Neutrophil (primary cell): ENCODE measurements at regions not wholly inside any gene's neighbourhood (a gene's known extent, or its start where the extent isn't known, plus 50 kb on each side); places are given as distances from the start of the nearest gene placed in this dataset.

Experiments
- H3K27ac ChIP-seq: fragments of 200-600 bp; sonication (generic); 2 replicates; pipeline ENCODE4 v1.5.1; 2016; ENCODE audit warnings: mild to moderate bottlenecking, moderate library complexity
- H3K27me3 ChIP-seq: fragments of 200-600 bp; sonication (generic); 2 replicates; pipeline ENCODE4 v1.6.0; 2016; ENCODE audit warnings: mild to moderate bottlenecking
- H3K36me3 ChIP-seq: fragments of 200-600 bp; sonication (generic); 2 replicates; pipeline ENCODE4 v1.5.1; 2017
- H3K4me1 ChIP-seq, 2 experiments: fragments of 200-600 bp in 1 of 2; sonication (generic) in 1 of 2; 1 replicate in 1 of 2; 2 replicates in 1 of 2; pipeline versions ENCODE4 v1.5.1 to v1.6.1; 2013 to 2016; ENCODE audit warnings: low read depth in 1 of 2, low read length in 1 of 2, mild to moderate bottlenecking in 1 of 2, moderate library complexity in 1 of 2; ENCODE audit not compliant: control insufficient read depth in 1 of 2, insufficient read depth in 1 of 2
- H3K4me3 ChIP-seq, 2 experiments: fragments of 200-600 bp in 1 of 2; sonication (generic) in 1 of 2; 1 replicate in 1 of 2; 2 replicates in 1 of 2; pipeline ENCODE4 v1.5.1; 2013 to 2016; ENCODE audit warnings: low read depth in 1 of 2, low read length in 1 of 2, mild to moderate bottlenecking in 1 of 2, moderate library complexity in 1 of 2
- H3K9me3 ChIP-seq: fragments of 200-600 bp; sonication (generic); 2 replicates; pipeline ENCODE4 v1.5.1; 2016
- TF ChIP-seq, protein P1 (sequence below): fragments of 200-600 bp; sonication (generic); IDR thresholded peaks from 2 replicates; pipeline ENCODE4 v1.5.1; 2016; ENCODE audit warnings: antibody characterized with exemption

DNA sequence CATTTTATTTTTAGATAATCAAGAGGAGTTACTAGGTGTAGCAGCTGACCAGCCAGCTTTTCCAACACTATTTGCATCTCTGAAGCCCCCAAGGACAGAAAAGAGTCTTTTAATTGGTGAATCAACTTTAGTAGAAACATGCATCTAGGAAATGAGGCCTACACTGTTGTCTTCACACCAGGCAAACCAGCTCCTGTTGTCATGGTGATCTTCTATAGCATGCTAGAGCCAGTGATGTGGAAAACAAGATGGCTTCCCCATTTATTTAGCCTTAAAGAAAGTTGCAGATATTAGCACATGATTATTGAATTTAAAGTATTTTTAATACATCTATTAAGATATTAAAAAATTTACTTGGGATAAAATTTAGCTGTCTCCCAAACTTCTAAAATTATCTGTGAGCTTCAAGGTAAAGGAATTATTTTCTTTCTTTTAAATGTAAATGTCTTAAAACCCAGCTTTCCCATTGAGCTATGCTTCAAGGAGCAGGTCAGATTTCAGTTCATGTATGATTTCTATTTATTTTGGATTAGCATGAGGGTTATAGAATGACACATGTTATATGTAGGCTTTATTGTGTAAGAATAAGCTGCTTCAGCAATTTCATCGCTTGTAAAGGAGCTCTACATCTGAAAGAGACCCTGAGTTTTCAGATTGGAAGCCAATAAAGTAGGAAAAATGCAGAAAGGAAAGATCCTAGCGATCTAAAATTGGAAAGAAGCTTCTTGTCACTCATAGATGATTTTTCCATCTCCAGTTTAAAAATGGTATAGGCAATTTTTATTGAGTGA lies 564.9 kb upstream of the CITED2 start:
- no peaks in the 10 kb centered on the region for H3K27me3 ChIP-seq
- H3K36me3 ChIP-seq: no peaks in the 10 kb centered on the region
- TF ChIP-seq, protein P1, sequence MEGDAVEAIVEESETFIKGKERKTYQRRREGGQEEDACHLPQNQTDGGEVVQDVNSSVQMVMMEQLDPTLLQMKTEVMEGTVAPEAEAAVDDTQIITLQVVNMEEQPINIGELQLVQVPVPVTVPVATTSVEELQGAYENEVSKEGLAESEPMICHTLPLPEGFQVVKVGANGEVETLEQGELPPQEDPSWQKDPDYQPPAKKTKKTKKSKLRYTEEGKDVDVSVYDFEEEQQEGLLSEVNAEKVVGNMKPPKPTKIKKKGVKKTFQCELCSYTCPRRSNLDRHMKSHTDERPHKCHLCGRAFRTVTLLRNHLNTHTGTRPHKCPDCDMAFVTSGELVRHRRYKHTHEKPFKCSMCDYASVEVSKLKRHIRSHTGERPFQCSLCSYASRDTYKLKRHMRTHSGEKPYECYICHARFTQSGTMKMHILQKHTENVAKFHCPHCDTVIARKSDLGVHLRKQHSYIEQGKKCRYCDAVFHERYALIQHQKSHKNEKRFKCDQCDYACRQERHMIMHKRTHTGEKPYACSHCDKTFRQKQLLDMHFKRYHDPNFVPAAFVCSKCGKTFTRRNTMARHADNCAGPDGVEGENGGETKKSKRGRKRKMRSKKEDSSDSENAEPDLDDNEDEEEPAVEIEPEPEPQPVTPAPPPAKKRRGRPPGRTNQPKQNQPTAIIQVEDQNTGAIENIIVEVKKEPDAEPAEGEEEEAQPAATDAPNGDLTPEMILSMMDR: no peak
- H3K27ac ChIP-seq: no peak overlapping the region
- H3K4me3 ChIP-seq: no peak overlapping the region
- H3K4me1 ChIP-seq: peaks cover 5 to 16% of the 10 kb centered on the region in 2 experiments
- H3K9me3 ChIP-seq: no peaks in the 10 kb centered on the region

DNA sequence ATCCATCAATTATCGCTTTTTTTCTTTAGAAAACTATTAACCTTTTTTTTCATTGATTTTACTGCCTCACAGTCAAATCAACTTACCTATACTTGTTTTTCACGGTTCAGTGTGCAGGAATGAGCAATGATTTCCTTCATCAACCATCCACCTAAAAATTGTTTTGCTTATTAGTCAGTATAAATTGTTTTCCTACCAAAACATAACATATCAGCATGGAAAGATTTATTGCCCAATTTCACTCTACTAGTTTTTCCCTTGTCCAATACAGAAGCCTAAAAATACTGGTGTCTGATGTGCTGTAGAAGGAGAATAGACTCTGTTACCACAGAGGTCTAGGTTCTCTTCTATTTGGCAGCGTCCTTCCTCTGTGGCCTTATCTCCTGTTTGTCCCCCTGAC lies 558.2 kb upstream of the CITED2 start:
- Histone ChIP-seq H3K36me3 (no peaks in the 10 kb centered on the region), H3K27ac (no peak overlapping the region), H3K4me1 (no peaks in the 10 kb centered on the region), H3K27me3 (no peaks in the 10 kb centered on the region), H3K4me3 (no peak overlapping the region), H3K9me3 (no peaks in the 10 kb centered on the region)
- TF ChIP-seq, protein P1: no peak

DNA sequence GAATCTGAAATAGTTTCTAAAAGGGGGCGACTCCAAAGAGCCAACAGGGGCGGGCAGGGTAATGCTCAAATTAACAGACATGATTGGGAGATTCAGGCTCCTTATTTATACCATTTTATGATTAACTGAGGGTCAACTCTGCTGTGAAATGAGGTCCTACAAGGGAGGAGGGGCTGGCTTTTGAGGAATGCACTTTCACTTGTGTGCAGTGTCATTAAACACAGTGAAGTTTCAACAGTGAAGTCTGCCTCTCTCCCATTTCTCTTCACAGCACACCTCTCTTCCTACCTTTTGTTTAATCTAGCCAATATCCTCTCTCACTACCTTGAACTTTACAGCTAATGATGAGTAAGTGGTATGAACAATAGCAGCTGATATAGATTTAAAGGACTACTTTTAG lies 557.3 kb upstream of the CITED2 start:
- Histone ChIP-seq H3K9me3 (no peaks in the 10 kb centered on the region), H3K27me3 (no peaks in the 10 kb centered on the region), H3K27ac (no peak overlapping the region), H3K4me3 (no peak overlapping the region), H3K4me1 (no peaks in the 10 kb centered on the region), H3K36me3 (no peaks in the 10 kb centered on the region)
- TF ChIP-seq, protein P1: no peak

DNA sequence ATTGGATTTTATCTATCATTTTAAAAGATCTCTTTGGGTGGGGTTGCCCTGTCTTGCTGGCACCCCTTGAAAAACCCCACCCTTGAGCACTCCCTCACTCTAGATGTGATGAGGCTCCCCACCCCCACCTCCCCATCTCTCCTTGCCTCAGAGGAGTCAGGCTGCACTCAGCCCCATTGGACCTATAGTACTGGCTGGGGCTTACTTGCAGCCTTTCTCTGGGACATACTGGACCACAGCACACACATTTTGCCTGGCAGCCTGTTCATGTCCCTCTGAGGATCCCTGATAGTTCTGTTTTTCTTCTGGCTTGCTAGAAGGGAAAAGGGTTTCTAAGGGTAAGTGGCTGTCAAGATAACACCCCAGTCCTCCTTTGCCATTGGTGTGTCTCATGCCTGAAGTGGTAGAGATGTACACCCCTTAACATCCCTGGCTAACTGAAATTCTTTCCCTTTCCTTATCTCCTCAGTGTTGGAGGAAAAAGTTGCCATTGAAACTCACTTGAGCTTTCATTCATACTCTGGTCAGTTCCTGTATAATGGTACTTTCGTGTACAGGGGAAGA lies 553.4 kb upstream of the CITED2 start:
- TF ChIP-seq, protein P1: no peak
- Histone ChIP-seq H3K36me3 (no peaks in the 10 kb centered on the region), H3K9me3 (no peaks in the 10 kb centered on the region), H3K27me3 (no peaks in the 10 kb centered on the region), H3K4me1 (no peaks in the 10 kb centered on the region), H3K27ac (no peak overlapping the region), H3K4me3 (no peak overlapping the region)

DNA sequence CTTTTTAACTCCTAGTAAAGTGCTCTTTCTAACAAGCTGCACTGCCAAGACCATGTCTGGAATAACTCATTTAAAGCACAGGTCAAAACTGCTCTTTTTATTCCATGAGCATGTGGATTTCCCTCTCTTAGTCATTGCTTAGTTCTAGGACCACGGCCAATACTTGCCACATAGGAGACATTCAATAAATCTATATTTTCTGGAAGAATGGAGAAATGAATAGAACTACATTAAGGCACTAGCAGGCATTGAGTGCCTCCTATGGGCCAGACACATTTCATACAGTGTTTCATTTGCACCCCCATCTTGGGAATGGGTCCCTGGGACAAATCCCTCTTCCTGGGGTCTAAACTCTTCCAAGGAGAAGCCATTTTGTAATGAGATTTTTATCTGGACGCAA lies 552.8 kb upstream of the CITED2 start:
- H3K4me1 ChIP-seq: no peaks in the 10 kb centered on the region
- TF ChIP-seq, protein P1: no peak
- no peak overlapping the region for H3K4me3 ChIP-seq
- no peaks in the 10 kb centered on the region for H3K9me3 ChIP-seq
- H3K36me3 ChIP-seq: no peaks in the 10 kb centered on the region
- H3K27ac ChIP-seq: no peak overlapping the region
- no peaks in the 10 kb centered on the region for H3K27me3 ChIP-seq
